ENCODE measurements at regions not wholly inside any gene's neighbourhood (a gene's known extent, or its start where the extent isn't known, plus 50 kb on each side); places are given as distances from the start of the nearest gene placed in this dataset.

GRCh38 chr13:107342747-107343146, 774.8 kb upstream of the ARGLU1 start:
- TF ChIP-seq CTCF (IDR thresholded peaks at IDR 0.05; ENCODE audit: insufficient read depth, low read length, poor library complexity, severe bottlenecking), result no peak
- TF ChIP-seq EZH2phosphoT487 (conservative IDR thresholded peaks at IDR 0.05; ENCODE audit: low read length), result no peak

Measured in SU-DHL-6 (cell line).